ENCODE measurements at regions not wholly inside any gene's neighbourhood (a gene's known extent, or its start where the extent isn't known, plus 50 kb on each side); places are given as distances from the start of the nearest gene placed in this dataset.

GRCh38 chr7:132069306-132069705 is 507.0 kb downstream of the PLXNA4 start:
- TF ChIP-seq, protein P1, sequence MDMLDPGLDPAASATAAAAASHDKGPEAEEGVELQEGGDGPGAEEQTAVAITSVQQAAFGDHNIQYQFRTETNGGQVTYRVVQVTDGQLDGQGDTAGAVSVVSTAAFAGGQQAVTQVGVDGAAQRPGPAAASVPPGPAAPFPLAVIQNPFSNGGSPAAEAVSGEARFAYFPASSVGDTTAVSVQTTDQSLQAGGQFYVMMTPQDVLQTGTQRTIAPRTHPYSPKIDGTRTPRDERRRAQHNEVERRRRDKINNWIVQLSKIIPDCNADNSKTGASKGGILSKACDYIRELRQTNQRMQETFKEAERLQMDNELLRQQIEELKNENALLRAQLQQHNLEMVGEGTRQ (IDR thresholded peaks at IDR 0.05; ENCODE audit: low read depth, low read length) = no peak
- no peak for TF ChIP-seq BHLHE40 (IDR thresholded peaks at IDR 0.05; ENCODE audit: low read depth, low read length)
- no peak for TF ChIP-seq RFX5 (IDR thresholded peaks at IDR 0.05; ENCODE audit: low read depth, low read length)
- TF ChIP-seq POLR2A (IDR thresholded peaks at IDR 0.05; ENCODE audit: low read depth, low read length) = no peak

All from IMR-90 (cell line).